Loucy (cell line): ENCODE measurements at regions not wholly inside any gene's neighbourhood (a gene's known extent, or its start where the extent isn't known, plus 50 kb on each side); places are given as distances from the start of the nearest gene placed in this dataset.

ENCODE experiments used
- EZH2phosphoT487 ChIP-seq: fragments of 200-600 bp; IDR thresholded peaks from 2 replicates; pipeline ENCODE4 v1.6.1; 2018; ENCODE audit warnings: antibody characterized with exemption, mild to moderate bottlenecking, moderate library complexity, borderline replicate concordance
- TF ChIP-seq, protein P1 (sequence below): fragments of 200-600 bp; sonication (generic); conservative IDR thresholded peaks from 2 replicates; pipeline ENCODE4 v1.5.1; 2014; ENCODE audit warnings: mild to moderate bottlenecking, antibody characterized with exemption, low read length

DNA sequence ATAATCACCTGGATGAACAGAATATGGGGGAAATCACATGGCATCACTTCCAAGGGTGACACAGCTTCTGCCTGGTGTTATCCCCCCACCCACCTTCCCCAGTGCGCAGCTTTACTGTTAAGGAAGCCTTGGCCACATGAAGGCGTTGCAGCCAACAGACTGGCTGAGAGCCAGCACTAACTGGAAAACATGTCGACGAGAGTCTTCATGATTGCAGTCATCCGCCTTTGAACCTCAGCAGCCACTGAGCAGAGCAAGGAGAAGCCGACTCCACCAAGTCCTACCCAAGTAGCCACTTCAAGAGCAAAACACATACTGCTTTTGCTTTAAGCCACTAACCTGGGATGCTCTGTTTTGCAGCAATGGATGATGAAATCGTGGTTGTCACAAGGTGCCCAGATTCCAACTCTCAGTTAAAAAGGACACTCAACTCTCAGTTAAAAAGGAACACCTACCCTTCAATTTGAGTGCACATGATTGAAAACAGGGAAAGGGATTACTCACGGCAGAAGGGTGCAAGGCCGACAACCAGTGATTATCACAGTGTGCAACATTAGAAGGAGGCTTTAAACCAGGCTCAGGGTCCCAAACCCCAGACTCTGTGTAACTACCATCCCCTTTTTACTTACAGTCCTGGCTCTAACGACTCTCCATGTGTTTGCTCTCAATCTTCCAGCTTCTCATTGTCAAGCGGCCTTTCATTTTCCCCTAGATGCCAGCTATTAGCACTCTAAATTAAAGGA lies 149.1 kb downstream of the KLF12 start:
- TF ChIP-seq, protein P1, sequence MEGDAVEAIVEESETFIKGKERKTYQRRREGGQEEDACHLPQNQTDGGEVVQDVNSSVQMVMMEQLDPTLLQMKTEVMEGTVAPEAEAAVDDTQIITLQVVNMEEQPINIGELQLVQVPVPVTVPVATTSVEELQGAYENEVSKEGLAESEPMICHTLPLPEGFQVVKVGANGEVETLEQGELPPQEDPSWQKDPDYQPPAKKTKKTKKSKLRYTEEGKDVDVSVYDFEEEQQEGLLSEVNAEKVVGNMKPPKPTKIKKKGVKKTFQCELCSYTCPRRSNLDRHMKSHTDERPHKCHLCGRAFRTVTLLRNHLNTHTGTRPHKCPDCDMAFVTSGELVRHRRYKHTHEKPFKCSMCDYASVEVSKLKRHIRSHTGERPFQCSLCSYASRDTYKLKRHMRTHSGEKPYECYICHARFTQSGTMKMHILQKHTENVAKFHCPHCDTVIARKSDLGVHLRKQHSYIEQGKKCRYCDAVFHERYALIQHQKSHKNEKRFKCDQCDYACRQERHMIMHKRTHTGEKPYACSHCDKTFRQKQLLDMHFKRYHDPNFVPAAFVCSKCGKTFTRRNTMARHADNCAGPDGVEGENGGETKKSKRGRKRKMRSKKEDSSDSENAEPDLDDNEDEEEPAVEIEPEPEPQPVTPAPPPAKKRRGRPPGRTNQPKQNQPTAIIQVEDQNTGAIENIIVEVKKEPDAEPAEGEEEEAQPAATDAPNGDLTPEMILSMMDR = no peak
- no peak for TF ChIP-seq EZH2phosphoT487
